ENCODE measurements at regions not wholly inside any gene's neighbourhood (a gene's known extent, or its start where the extent isn't known, plus 50 kb on each side); places are given as distances from the start of the nearest gene placed in this dataset.

- TF ChIP-seq REST (IDR thresholded peaks at IDR 0.05; ENCODE audit: insufficient read depth in 1 of 2, low read depth in 2 of 2, low read length in 2 of 2) (no peak), POLR2AphosphoS5 (IDR thresholded peaks at IDR 0.05; ENCODE audit: low read depth, low read length) (no peak), TAF1 (IDR thresholded peaks at IDR 0.05; ENCODE audit: borderline replicate concordance, insufficient read depth, low read length) (no peak), FOXP2 (optimal IDR thresholded peaks at IDR 0.05; ENCODE audit: borderline replicate concordance, extremely low read depth, extremely low read length, insufficient read depth) (no peak), SIN3A (IDR thresholded peaks at IDR 0.05; ENCODE audit: borderline replicate concordance, insufficient read depth, low read length) (no peak)
These were observed 602.1 kb downstream of the VGLL3 start for GRCh38 chr3:86388820-86389219.
